ENCODE measurements at regions not wholly inside any gene's neighbourhood (a gene's known extent, or its start where the extent isn't known, plus 50 kb on each side); places are given as distances from the start of the nearest gene placed in this dataset.
A peak's percentile ranks its signal among the peaks of the same experiment; 100 is the strongest.
"Not testable (repeated sequence)": the region's sequence is repeated elsewhere in the genome, so short reads cannot be mapped to it uniquely, and the experiment has no call there.

DNA sequence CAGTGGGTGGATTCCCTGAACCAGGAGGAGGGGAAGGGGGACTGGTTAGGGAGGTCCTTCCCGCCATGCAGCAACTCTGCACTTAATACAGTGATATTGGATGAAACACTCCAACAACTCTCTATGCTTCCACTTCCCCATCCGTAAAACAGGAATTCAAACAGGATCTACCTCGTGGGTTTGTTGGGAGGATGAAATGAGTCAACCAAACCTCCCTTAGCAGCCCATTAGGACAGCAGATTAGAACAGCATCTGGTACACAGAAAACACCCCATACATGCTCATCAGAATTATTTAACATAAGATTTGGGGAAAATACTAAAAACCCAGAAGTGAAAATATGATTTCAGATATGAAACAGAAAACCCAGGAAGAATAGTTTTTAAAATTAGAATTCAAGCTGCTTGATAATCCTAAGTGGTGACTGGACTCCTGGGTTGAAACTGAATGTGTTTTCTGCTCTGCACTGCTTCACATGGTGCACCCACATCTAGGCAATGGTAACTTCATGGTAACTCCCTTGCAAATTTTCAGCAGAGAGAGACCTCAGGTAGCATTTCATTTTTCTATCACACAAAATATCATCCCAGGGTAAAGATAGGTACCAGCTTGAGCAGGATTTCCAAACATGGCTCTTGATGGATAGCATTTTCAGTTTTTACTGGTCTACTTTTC lies 326.8 kb upstream of the FRG2C start:
- Histone ChIP-seq H3K4me3 (no peak overlapping the region), H3K9me3 (peaks cover 0 to 6% (median 0%) of the 10 kb centered on the region in 11 donors), H3K36me3 (no peaks in the 10 kb centered on the region), H3K27ac (no peak overlapping the region), H3K27me3 (no peaks in the 10 kb centered on the region), H3K4me1 (peaks cover 0 to 32% (median 7%) of the 10 kb centered on the region in 9 donors)
- TF ChIP-seq, protein P1, sequence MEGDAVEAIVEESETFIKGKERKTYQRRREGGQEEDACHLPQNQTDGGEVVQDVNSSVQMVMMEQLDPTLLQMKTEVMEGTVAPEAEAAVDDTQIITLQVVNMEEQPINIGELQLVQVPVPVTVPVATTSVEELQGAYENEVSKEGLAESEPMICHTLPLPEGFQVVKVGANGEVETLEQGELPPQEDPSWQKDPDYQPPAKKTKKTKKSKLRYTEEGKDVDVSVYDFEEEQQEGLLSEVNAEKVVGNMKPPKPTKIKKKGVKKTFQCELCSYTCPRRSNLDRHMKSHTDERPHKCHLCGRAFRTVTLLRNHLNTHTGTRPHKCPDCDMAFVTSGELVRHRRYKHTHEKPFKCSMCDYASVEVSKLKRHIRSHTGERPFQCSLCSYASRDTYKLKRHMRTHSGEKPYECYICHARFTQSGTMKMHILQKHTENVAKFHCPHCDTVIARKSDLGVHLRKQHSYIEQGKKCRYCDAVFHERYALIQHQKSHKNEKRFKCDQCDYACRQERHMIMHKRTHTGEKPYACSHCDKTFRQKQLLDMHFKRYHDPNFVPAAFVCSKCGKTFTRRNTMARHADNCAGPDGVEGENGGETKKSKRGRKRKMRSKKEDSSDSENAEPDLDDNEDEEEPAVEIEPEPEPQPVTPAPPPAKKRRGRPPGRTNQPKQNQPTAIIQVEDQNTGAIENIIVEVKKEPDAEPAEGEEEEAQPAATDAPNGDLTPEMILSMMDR (IDR thresholded peaks at IDR 0.05) = no peak
- ATAC-seq = no peak
- WGBS, 2 donors = 52 to 69% methylated on average over 3 of the region's 3 CpGs
- intact Hi-C loops (cut with DNase I) = no loop called here
- no peak for DNase-seq

DNA sequence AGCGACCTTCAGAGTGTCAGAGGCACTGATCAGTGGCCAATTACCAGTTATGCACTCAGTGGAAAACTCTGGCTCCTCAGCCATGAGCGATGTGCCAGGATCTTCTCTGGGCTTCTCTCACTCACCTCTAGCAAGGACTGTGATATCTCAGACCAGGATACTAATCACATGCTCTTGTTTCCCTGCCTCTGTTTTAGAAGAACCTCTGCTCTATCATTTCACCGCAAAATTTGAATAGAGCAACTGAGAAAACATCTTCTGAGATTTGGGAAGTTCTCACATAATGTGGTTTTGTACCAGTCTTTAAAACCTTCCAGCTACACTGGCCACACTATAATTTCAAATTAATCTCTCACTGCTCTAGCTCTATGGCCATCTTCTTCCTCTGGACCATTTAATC lies 325.8 kb upstream of the FRG2C start:
- no peak overlapping the region for H3K27ac ChIP-seq
- H3K27me3 ChIP-seq = no peaks in the 10 kb centered on the region
- no peak overlapping the region for H3K4me3 ChIP-seq
- intact Hi-C loops (cut with DNase I) = no loop called here
- ATAC-seq (no peak), DNase-seq (no peak)
- TF ChIP-seq, protein P1 (IDR thresholded peaks at IDR 0.05) = no peak
- H3K36me3 ChIP-seq = no peaks in the 10 kb centered on the region
- WGBS, 2 donors = 95% methylated on average over 3 of the region's 3 CpGs
- peaks cover 0 to 6% (median 0%) of the 10 kb centered on the region in 11 donors for H3K9me3 ChIP-seq
- peaks cover 0 to 23% (median 7%) of the 10 kb centered on the region in 9 donors for H3K4me1 ChIP-seq

DNA sequence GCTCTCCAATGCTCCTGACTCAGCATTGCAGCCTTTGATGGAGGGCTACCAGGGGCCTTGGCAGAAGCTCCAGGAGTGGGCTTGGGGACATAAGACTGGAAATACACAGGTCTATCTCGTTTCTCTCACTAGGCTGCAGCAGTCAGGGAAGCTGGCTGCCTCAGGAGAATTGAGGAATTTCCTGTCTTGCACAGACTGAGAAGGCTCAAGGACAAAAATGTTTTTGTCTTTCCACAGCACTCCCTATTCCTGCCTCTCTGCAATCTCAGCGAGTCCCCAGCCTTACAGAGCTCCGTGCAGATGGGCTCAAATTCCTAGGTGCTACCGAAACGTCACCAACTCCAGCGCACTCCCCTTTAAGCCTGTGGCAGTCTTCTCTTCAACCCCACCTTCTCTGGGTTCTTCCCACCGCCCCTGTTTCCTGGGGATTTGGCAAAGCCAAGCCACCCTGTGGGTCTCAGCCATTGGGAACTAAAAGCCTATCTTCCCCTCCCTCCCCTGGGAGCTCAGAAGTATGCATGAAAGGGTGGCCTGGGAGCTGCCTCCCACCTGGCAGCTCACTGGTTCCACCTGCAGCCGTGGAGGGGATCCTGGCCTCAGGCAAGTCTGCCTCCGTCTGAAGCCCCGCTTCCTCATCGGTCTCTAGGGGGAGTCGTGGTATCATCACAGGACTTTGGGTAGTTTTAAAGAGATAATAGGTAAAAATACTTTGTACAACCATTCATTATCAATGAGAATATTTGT lies 322.6 kb upstream of the FRG2C start:
- Histone ChIP-seq H3K27me3 (no peaks in the 10 kb centered on the region), H3K9me3 (no peaks in the 10 kb centered on the region), H3K4me1 (peaks cover 0 to 18% (median 7%) of the 10 kb centered on the region in 9 donors), H3K4me3 (peak overlapping the region in 2 of 10 donors; percentile 12 to 18), H3K27ac (peak overlapping the region in 3 of 10 donors; percentile 22 to 44 (median 44)), H3K36me3 (no peaks in the 10 kb centered on the region)
- peak in 6 of 8 donors; percentile 57 to 79 (median 62) for ATAC-seq
- DNase-seq = no peak
- intact Hi-C loops (cut with DNase I) = no loop called here
- TF ChIP-seq, protein P1 (IDR thresholded peaks at IDR 0.05) = peak in 1 of 9 donors; percentile 5
- 24 to 25% methylated on average over 12 of the region's 12 CpGs for WGBS, 2 donors

DNA sequence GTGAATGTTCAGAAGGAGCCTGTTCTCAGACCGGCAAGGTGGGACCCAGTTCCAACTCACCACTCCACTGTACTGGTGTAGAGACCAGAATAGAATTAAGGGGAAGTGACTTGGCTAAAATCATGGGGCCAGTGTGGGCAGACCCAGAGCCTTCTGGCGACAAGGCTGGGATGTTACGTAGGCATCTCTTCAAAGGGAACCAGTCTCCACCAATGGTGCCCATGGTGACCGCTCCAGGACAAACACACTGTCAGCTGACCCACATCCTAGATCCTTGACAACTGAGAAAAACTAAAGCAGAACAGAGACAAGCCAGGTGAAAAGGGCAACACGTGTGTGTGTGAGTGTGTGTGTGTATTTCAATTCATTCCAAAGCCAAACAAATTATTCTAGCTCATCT lies 321.7 kb upstream of the FRG2C start:
- H3K4me1 ChIP-seq = peaks cover 0 to 18% (median 7%) of the 10 kb centered on the region in 9 donors
- no peaks in the 10 kb centered on the region for H3K9me3 ChIP-seq
- H3K27me3 ChIP-seq = no peaks in the 10 kb centered on the region
- H3K4me3 ChIP-seq = no peak overlapping the region
- DNase-seq = peak in 1 of 2 donors; percentile 21
- no peak overlapping the region for H3K27ac ChIP-seq
- intact Hi-C loops (cut with DNase I) = no loop called here
- H3K36me3 ChIP-seq = no peaks in the 10 kb centered on the region
- 75 to 80% methylated on average over 5 of the region's 5 CpGs for WGBS, 2 donors
- ATAC-seq = peak in 6 of 8 donors; percentile 34 to 68 (median 54)
- TF ChIP-seq, protein P1 (IDR thresholded peaks at IDR 0.05) = no peak

DNA sequence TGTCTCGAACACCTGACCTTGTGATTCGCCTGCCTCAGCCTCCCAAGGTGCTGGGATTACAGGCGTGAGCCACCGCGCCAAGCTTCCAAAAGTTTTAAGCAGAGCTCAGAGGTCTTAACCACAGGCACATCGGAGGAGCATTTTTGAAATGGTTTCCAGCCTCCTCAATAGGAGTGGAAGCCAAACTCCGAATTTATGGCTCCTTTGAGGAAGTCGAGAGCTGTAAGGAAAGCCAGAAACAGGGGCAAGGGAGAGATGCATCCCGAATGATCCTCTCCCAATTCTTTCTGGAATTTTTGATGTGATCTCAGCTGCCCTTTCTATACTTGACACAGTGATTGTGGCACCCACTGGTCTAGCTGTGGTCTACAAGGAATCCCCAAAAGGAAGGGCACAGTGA lies 313.6 kb upstream of the FRG2C start:
- intact Hi-C loops (cut with DNase I); H3K4me3 ChIP-seq: not testable (repeated sequence)
- WGBS, 2 donors = 90 to 93% methylated on average over 9 of the region's 9 CpGs

More for the DNA sequence above, 313.6 kb upstream of the FRG2C start:
- ATAC-seq, H3K36me3 ChIP-seq, H3K27ac ChIP-seq, H3K27me3 ChIP-seq, H3K9me3 ChIP-seq, H3K4me1 ChIP-seq, DNase-seq: not testable (repeated sequence)

Measured in heart right ventricle (tissue), 16 donors.